Neural cell (in vitro differentiated cells): ENCODE measurements at regions not wholly inside any gene's neighbourhood (a gene's known extent, or its start where the extent isn't known, plus 50 kb on each side); places are given as distances from the start of the nearest gene placed in this dataset.

ENCODE experiments used
- H2AFZ ChIP-seq: fragments of 200-600, 300-800 bp; sonication (generic), shearing (Covaris generic); 2 replicates; pipeline ENCODE4 v1.6.0; 2014; ENCODE audit warnings: low read depth, mild to moderate bottlenecking, antibody characterized with exemption, low read length, moderate library complexity
- H3F3A ChIP-seq: fragments of 200-600 bp; shearing (Covaris generic); 2 replicates; pipeline ENCODE4 v1.6.1; 2016; ENCODE audit warnings: mild to moderate bottlenecking, moderate library complexity, mixed read lengths, antibody characterized with exemption, low read length; ENCODE audit not compliant: insufficient read depth, poor library complexity, severe bottlenecking
- H3K27ac ChIP-seq: fragments of 200-600, 300-800 bp; sonication (generic), shearing (Covaris generic); 2 replicates; pipeline ENCODE4 v1.5.1; 2014; ENCODE audit warnings: mild to moderate bottlenecking, low read length, moderate library complexity
- H3K27me3 ChIP-seq: fragments of 300-800, 200-600 bp; sonication (generic), shearing (Covaris generic); 2 replicates; pipeline ENCODE4 v1.6.0; 2014; ENCODE audit warnings: mild to moderate bottlenecking, low read depth, low read length, moderate library complexity; ENCODE audit not compliant: insufficient read depth
- H3K36me3 ChIP-seq: fragments of 300-800, 200-600 bp; sonication (generic), shearing (Covaris generic); 2 replicates; pipeline ENCODE4 v1.5.1; 2014; ENCODE audit warnings: mild to moderate bottlenecking, antibody characterized with exemption, low read length, moderate library complexity; ENCODE audit not compliant: insufficient read depth
- H3K4me2 ChIP-seq: fragments of 300-800, 200-600 bp; sonication (generic), shearing (Covaris generic); 2 replicates; pipeline ENCODE4 v1.6.0; 2014; ENCODE audit warnings: mild to moderate bottlenecking, low read length
- H3K4me3 ChIP-seq: fragments of 300-800, 200-600 bp; sonication (generic), shearing (Covaris generic); 2 replicates; pipeline ENCODE4 v1.5.1; 2014; ENCODE audit warnings: mild to moderate bottlenecking, low read length, moderate library complexity
- H3K79me2 ChIP-seq: fragments of 200-600 bp; shearing (Covaris generic); replicated peaks from 2 replicates; pipeline ENCODE4 v1.6.0; 2014; ENCODE audit warnings: mild to moderate bottlenecking, low read length, moderate library complexity; ENCODE audit not compliant: insufficient read depth
- H3K9ac ChIP-seq: fragments of 300-800, 200-600 bp; sonication (generic), shearing (Covaris generic); 2 replicates; pipeline ENCODE4 v1.6.1; 2016; ENCODE audit warnings: mild to moderate bottlenecking, low read length, mixed read lengths
- H3K9me2 ChIP-seq: fragments of 200-600 bp; shearing (Covaris generic); 2 replicates; pipeline ENCODE4 v1.6.1; 2016; ENCODE audit warnings: mild to moderate bottlenecking, low read length, mixed read lengths; ENCODE audit not compliant: insufficient read depth
- H3K9me3 ChIP-seq: fragments of 200-600, 300-800 bp; sonication (generic), shearing (Covaris generic); 2 replicates; pipeline ENCODE4 v1.6.1; 2016; ENCODE audit warnings: mild to moderate bottlenecking, mixed run types, low read length, moderate library complexity, mixed read lengths
- H4K20me1 ChIP-seq: fragments of 200-600 bp; shearing (Covaris generic); 2 replicates; pipeline ENCODE4 v1.6.1; 2016; ENCODE audit warnings: mild to moderate bottlenecking, mixed run types; ENCODE audit not compliant: insufficient read depth
- CTCF ChIP-seq: fragments of 450-650 bp; IDR thresholded peaks from 2 replicates; pipeline ENCODE4 v1.5.1; 2014; ENCODE audit warnings: antibody characterized with exemption, mild to moderate bottlenecking, moderate library complexity; ENCODE audit not compliant: poor library complexity, severe bottlenecking
- EP300 ChIP-seq: fragments of 450-650 bp; conservative IDR thresholded peaks from 2 replicates; pipeline ENCODE4 v1.6.1; 2014; ENCODE audit warnings: antibody characterized with exemption, mild to moderate bottlenecking, moderate library complexity; ENCODE audit not compliant: poor library complexity, severe bottlenecking
- EZH2 ChIP-seq: fragments of 200-600, 300-800 bp; shearing (Covaris generic), sonication (generic); IDR thresholded peaks from 2 replicates; pipeline ENCODE4 v1.6.1; 2014; ENCODE audit warnings: antibody characterized with exemption, low read length, borderline replicate concordance, mild to moderate bottlenecking; ENCODE audit not compliant: insufficient read depth, poor library complexity, severe bottlenecking
- MXI1 ChIP-seq: fragments of 450-650 bp; conservative IDR thresholded peaks from 2 replicates; pipeline ENCODE4 v1.6.1; 2014; ENCODE audit warnings: antibody characterized with exemption, mild to moderate bottlenecking; ENCODE audit not compliant: poor library complexity, severe bottlenecking
- POLR2AphosphoS5 ChIP-seq: IDR thresholded peaks from 2 replicates; pipeline ENCODE4 v1.6.1; 2012
- RAD21 ChIP-seq: fragments of 450-650 bp; conservative IDR thresholded peaks from 2 replicates; pipeline ENCODE4 v1.6.1; 2014; ENCODE audit warnings: antibody characterized with exemption, mild to moderate bottlenecking, moderate library complexity
- REST ChIP-seq: IDR thresholded peaks from 2 replicates; pipeline ENCODE4 v1.6.1; 2012; ENCODE audit warnings: borderline replicate concordance
- SMC3 ChIP-seq: fragments of 450-650 bp; conservative IDR thresholded peaks from 2 replicates; pipeline ENCODE4 v1.6.1; 2014; ENCODE audit warnings: antibody characterized with exemption, mild to moderate bottlenecking, moderate library complexity; ENCODE audit not compliant: poor library complexity
- TAF1 ChIP-seq: IDR thresholded peaks from 2 replicates; pipeline ENCODE4 v1.6.1; 2012; ENCODE audit warnings: low read depth

- H3K9me3 ChIP-seq = no peaks in the 10 kb centered on the region
- no peaks in the 10 kb centered on the region for H3K79me2 ChIP-seq
- H2AFZ ChIP-seq = no peak overlapping the region
- H4K20me1 ChIP-seq = no peaks in the 10 kb centered on the region
- H3K9me2 ChIP-seq = no peaks in the 10 kb centered on the region
- H3K36me3 ChIP-seq = no peaks in the 10 kb centered on the region
- no peak overlapping the region for H3K9ac ChIP-seq
- H3K27ac ChIP-seq = peak overlapping the region; percentile 60
- TF ChIP-seq REST (no peak), SMC3 (no peak), EP300 (peak; percentile 92), MXI1 (no peak), RAD21 (no peak), POLR2AphosphoS5 (peak; percentile 62)
- H3K4me3 ChIP-seq = no peak overlapping the region
- H3F3A ChIP-seq = no peaks in the 10 kb centered on the region
- H3K4me2 ChIP-seq = peak overlapping the region; percentile 31
- no peaks in the 10 kb centered on the region for H3K27me3 ChIP-seq
These were observed 2726.8 kb downstream of the PCDH7 start for GRCh38 chr4:33446953-33447352.

- Histone ChIP-seq H3K79me2 (no peaks in the 10 kb centered on the region), H3K9ac (no peak overlapping the region), H3K9me3 (no peaks in the 10 kb centered on the region), H3K4me3 (no peak overlapping the region), H3K27me3 (no peaks in the 10 kb centered on the region), H2AFZ (no peak overlapping the region), H3F3A (no peaks in the 10 kb centered on the region), H4K20me1 (no peaks in the 10 kb centered on the region), H3K9me2 (no peaks in the 10 kb centered on the region), H3K4me2 (no peak overlapping the region), H3K36me3 (no peaks in the 10 kb centered on the region), H3K27ac (no peak overlapping the region)
- no peak for TF ChIP-seq EZH2
- no peak for TF ChIP-seq POLR2AphosphoS5
- TF ChIP-seq SMC3 = no peak
- no peak for TF ChIP-seq CTCF
- TF ChIP-seq RAD21 = no peak
- no peak for TF ChIP-seq EP300
- no peak for TF ChIP-seq TAF1
- no peak for TF ChIP-seq REST
- no peak for TF ChIP-seq MXI1
These were observed 2728.8 kb downstream of the PCDH7 start for GRCh38 chr4:33448948-33449347.
